K562 (cell line): ENCODE measurements at regions not wholly inside any gene's neighbourhood (a gene's known extent, or its start where the extent isn't known, plus 50 kb on each side); places are given as distances from the start of the nearest gene placed in this dataset.

Experiments used
- ATAC-seq: fragments of 200-7000 bp; cut with Tn5 transposase; 3 replicates; pipeline ENCODE4 v1.9.1; 2020; ENCODE audit warnings: moderate library complexity
- BruUV-seq: library from RNA; stranded (reverse); fragments of 400-500 nt; replicated peaks from 2 replicates; lab custom pipeline; 2021; lab: Mats Ljungman, UMichigan
- CTCF ChIA-PET: fragments of 300-600 bp; formaldehyde crosslinking; extraction: SDS; loops from one replicate; lab custom pipeline; 2021; ENCODE audit warnings: low intra/inter-chr PET ratio; lab: Yijun Ruan, JAX
- POLR2A ChIA-PET: fragments of 300-600, 350-650 bp; sonication (Branson Sonifier 250); formaldehyde crosslinking; extraction: SDS; loops from one replicate; lab custom pipeline; 2021; ENCODE audit warnings: antibody characterized with exemption, inconsistent platforms; lab: Yijun Ruan, JAX
- DNase-seq, 4 experiments: peaks; one replicate each; pipeline versions ENCODE4 v3.0.0 to v3.0.0-alpha.2; 2011 to 2018; ENCODE audit warnings: low spot score in 3 of 4, mixed read lengths in 3 of 4; ENCODE audit errors: extremely low read depth in 1 of 4
- FAIRE-seq: peaks from 2 replicates; lab custom pipeline; 2011; peaks lifted over from hg19 to GRCh38; lab: Jason Lieb, UNC
- H2AFZ ChIP-seq: 2 replicates; pipeline ENCODE4 v1.6.0; 2011; ENCODE audit warnings: low read depth, low read length, control low read depth, inconsistent platforms
- H3K27ac ChIP-seq: fragments of 200-600 bp; 3 replicates; pipeline ENCODE4 v1.8.0; 2011; ENCODE audit warnings: low read depth, mild to moderate bottlenecking, control low read depth, inconsistent platforms, low read length, moderate library complexity, mixed read lengths; ENCODE audit errors: extremely low read depth
- H3K27me3 ChIP-seq, 2 experiments: fragments of 300-600 bp in 1 of 2; 2 replicates in 1 of 2; 3 replicates in 1 of 2; pipeline versions ENCODE4 v1.6.0 to v1.8.0; 2011; ENCODE audit warnings: inconsistent platforms in 2 of 2, low read length in 2 of 2, mild to moderate bottlenecking in 1 of 2, mixed read lengths in 1 of 2, moderate library complexity in 1 of 2; ENCODE audit not compliant: control insufficient read depth in 2 of 2, insufficient read depth in 2 of 2
- H3K36me3 ChIP-seq: fragments of 300-600 bp; 3 replicates; pipeline ENCODE4 v1.8.0; 2011; ENCODE audit warnings: mild to moderate bottlenecking, low read length, inconsistent platforms; ENCODE audit not compliant: control insufficient read depth, insufficient read depth
- H3K4me1 ChIP-seq, 2 experiments: fragments of 200-600 bp in 1 of 2; replicated peaks in 1 of 2; 2 replicates in 1 of 2; 3 replicates in 1 of 2; pipeline versions ENCODE4 v1.5.1 to v1.8.0; 2011; ENCODE audit warnings: inconsistent platforms in 2 of 2, low read length in 2 of 2, mild to moderate bottlenecking in 1 of 2, mixed read lengths in 1 of 2, moderate library complexity in 1 of 2; ENCODE audit not compliant: control insufficient read depth in 2 of 2, insufficient read depth in 2 of 2
- H3K4me2 ChIP-seq: 2 replicates; pipeline ENCODE4 v1.6.1; 2011; ENCODE audit warnings: low read length, control low read depth, inconsistent platforms, mixed read lengths; ENCODE audit not compliant: insufficient read depth
- H3K4me3 ChIP-seq: fragments of 200-600 bp; sonication (generic), shearing (Covaris generic); 2 replicates; pipeline ENCODE4 v1.5.1; 2016; ENCODE audit warnings: control low read depth, inconsistent platforms
- H3K79me2 ChIP-seq: fragments of 200-600 bp; 3 replicates; pipeline ENCODE4 v1.8.0; 2011; ENCODE audit warnings: low read length, inconsistent platforms; ENCODE audit not compliant: control insufficient read depth, insufficient read depth
- H3K9ac ChIP-seq, 2 experiments: 2 replicates each; pipeline versions ENCODE4 v1.6.0 to v1.6.1; 2011; ENCODE audit warnings: low read depth in 2 of 2, low read length in 2 of 2, control low read depth in 1 of 2, inconsistent platforms in 1 of 2, mild to moderate bottlenecking in 1 of 2, mixed read lengths in 1 of 2; ENCODE audit not compliant: insufficient read depth in 1 of 2
- H3K9me1 ChIP-seq: one replicate; pipeline ENCODE4 v1.6.0; 2011; ENCODE audit warnings: inconsistent platforms, mild to moderate bottlenecking, low read length, moderate library complexity; ENCODE audit not compliant: control insufficient read depth, insufficient read depth
- H3K9me3 ChIP-seq: replicated peaks from 2 replicates; pipeline ENCODE4 v1.5.1; 2011; ENCODE audit warnings: low read depth, low read length, inconsistent platforms; ENCODE audit not compliant: control insufficient read depth, insufficient read depth
- H4K20me1 ChIP-seq: replicated peaks from 2 replicates; pipeline ENCODE4 v1.6.1; 2011; ENCODE audit warnings: low read length, inconsistent platforms, mixed read lengths; ENCODE audit not compliant: control insufficient read depth, insufficient read depth
- ASH1L ChIP-seq: fragments of 450-650 bp; IDR thresholded peaks from 2 replicates; pipeline ENCODE4 v1.6.1; 2018; ENCODE audit warnings: borderline replicate concordance, mild to moderate bottlenecking, low read depth; ENCODE audit not compliant: partially characterized antibody
- FOXM1 ChIP-seq, 2 experiments: fragments of 450-650 bp in 1 of 2; sonication (generic) in 1 of 2; formaldehyde crosslinking in 1 of 2; IDR thresholded peaks; 2 replicates each; pipeline versions ENCODE4 v1.6.1 to v1.9.0; 2017 to 2022; ENCODE audit warnings: low read depth in 2 of 2, mild to moderate bottlenecking in 2 of 2, missing genetic modification reagents in 1 of 2, moderate library complexity in 1 of 2
- GATAD2A ChIP-seq: fragments of 450-650 bp; IDR thresholded peaks from 2 replicates; pipeline ENCODE4 v1.6.1; 2017
- HDAC1 ChIP-seq, 2 experiments: fragments of 450-650 bp; IDR thresholded peaks; 2 replicates each; pipeline ENCODE4 v1.6.1; 2016 to 2017; ENCODE audit warnings: inconsistent platforms in 1 of 2, mild to moderate bottlenecking in 1 of 2, moderate library complexity in 1 of 2
- HNRNPLL ChIP-seq: fragments of 200-400 bp; formaldehyde crosslinking; IDR thresholded peaks from 2 replicates; pipeline ENCODE4 v1.6.1; 2017; ENCODE audit warnings: low read length, low read depth, mild to moderate bottlenecking; ENCODE audit not compliant: poor library complexity, severe bottlenecking
- MXI1 ChIP-seq: IDR thresholded peaks from 2 replicates; pipeline ENCODE4 v1.6.1; 2011; ENCODE audit warnings: low read depth, mild to moderate bottlenecking, improper control_type of control experiment, low read length
- RBBP5 ChIP-seq: fragments of 200-600 bp; sonication (generic); IDR thresholded peaks from 2 replicates; pipeline ENCODE4 v1.6.1; 2012; ENCODE audit warnings: borderline replicate concordance, mild to moderate bottlenecking, low read length, control low read depth, inconsistent platforms; ENCODE audit not compliant: insufficient read depth, poor library complexity, severe bottlenecking
- SPI1 ChIP-seq: IDR thresholded peaks from 2 replicates; pipeline ENCODE4 v1.6.1; 2011; ENCODE audit warnings: low read depth, low read length, control low read depth, borderline replicate concordance
- TAF1 ChIP-seq: IDR thresholded peaks from 2 replicates; pipeline ENCODE4 v1.6.1; 2011; ENCODE audit warnings: mild to moderate bottlenecking, low read length, moderate library complexity; ENCODE audit not compliant: insufficient read depth, control insufficient read depth, severe bottlenecking; ENCODE audit errors: extremely low read depth
- TEAD4 ChIP-seq, 2 experiments: sonication (generic) in 1 of 2; formaldehyde crosslinking in 1 of 2; IDR thresholded peaks; 2 replicates each; pipeline versions ENCODE4 v1.6.1 to v1.8.0; 2012 to 2022; ENCODE audit warnings: borderline replicate concordance in 1 of 2, inconsistent platforms in 1 of 2, low read length in 1 of 2, mild to moderate bottlenecking in 1 of 2, missing genetic modification reagents in 1 of 2
- TOE1 ChIP-seq, 2 experiments: fragments of 450-650 bp in 1 of 2; sonication (generic) in 1 of 2; formaldehyde crosslinking in 1 of 2; IDR thresholded peaks; 2 replicates each; pipeline versions ENCODE4 v1.7.1 to v1.8.0; 2016 to 2022; ENCODE audit warnings: borderline replicate concordance in 2 of 2, mild to moderate bottlenecking in 2 of 2, antibody characterized with exemption in 1 of 2, inconsistent platforms in 1 of 2, low read depth in 1 of 2, missing genetic modification reagents in 1 of 2, moderate library complexity in 1 of 2
- ZNF124 ChIP-seq: sonication (generic); formaldehyde crosslinking; IDR thresholded peaks from 2 replicates; pipeline ENCODE4 v1.8.1; 2022; ENCODE audit warnings: missing genetic modification reagents
- ZNF717 ChIP-seq: fragments of 250-450 bp; sonication (Bioruptor Pico); IDR thresholded peaks from 2 replicates; pipeline ENCODE4 v1.5.0; 2021
- WGBS: fragments of 100-300 bp; shearing (Covaris generic); methylation state at CpG from one replicate; pipeline ENCODE4 v1.1.6; 2016; ENCODE audit warnings: low coverage, mixed read lengths; ENCODE audit not compliant: insufficient coverage; ENCODE audit errors: missing lambda C conversion rate; 5-methylcytosine and 5-hydroxymethylcytosine counted together
- in situ Hi-C: fragments of 300-500 bp; cut with MboI; formaldehyde crosslinking; loops from 4 replicates; pipeline ENCODE4 v1.15.0; 2018; ENCODE audit warnings: inconsistent platforms, mixed read lengths
- intact Hi-C: fragments of 100-400 bp; cut with micrococcal nuclease; formaldehyde crosslinking; loops from 2 replicates; pipeline ENCODE4 v1.14.2; 2022
- TF ChIP-seq, protein P1 (sequence below): fragments of 450-650 bp; formaldehyde crosslinking; IDR thresholded peaks from 2 replicates; pipeline ENCODE4 v1.4.0; 2022; ENCODE audit warnings: missing genetic modification characterization

DNA sequence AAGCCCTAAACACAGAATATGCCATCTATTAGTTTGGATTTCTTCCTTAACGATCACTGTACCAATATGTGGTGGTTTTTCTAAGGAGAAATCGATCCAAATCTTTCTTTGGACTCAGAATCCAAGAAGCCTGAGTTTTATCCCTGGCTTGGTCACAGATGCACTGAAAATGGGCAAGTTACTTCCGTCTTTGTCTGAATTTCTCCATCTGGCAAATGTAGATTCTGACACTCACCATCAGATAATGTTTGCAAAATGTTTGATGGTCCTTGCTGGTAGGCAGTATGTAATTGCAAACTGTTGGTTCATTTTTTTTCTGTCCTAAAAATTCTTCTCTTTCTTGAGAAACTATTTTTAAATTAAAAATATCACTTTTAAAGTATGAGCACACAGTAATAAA is 115.0 kb downstream of the TSEN15 start:
- Histone ChIP-seq H4K20me1 (no peaks in the 10 kb centered on the region), H3K9me3 (no peaks in the 10 kb centered on the region), H3K4me3 (no peak overlapping the region), H3K27ac (no peak overlapping the region), H3K4me2 (no peak overlapping the region), H3K9ac (no peak overlapping the region), H3K36me3 (no peaks in the 10 kb centered on the region), H3K9me1 (no peaks in the 10 kb centered on the region), H3K79me2 (no peaks in the 10 kb centered on the region), H3K27me3 (no peaks in the 10 kb centered on the region), H2AFZ (no peak overlapping the region), H3K4me1 (no peaks in the 10 kb centered on the region)
- ChIA-PET POLR2A (no interaction called here), CTCF (no interaction called here)
- WGBS: 2% methylated on average over 3 of the region's 3 CpGs
- DNase-seq (no peak), ATAC-seq (no peak), FAIRE-seq (no peak)
- peak; percentile 47; the same call in 1 of the 2 replicates for TF ChIP-seq TEAD4 (IDR thresholded peaks at IDR 0.05; ENCODE audit: low read length)
- no peak for TF ChIP-seq TEAD4 (CRISPR knock-in tag; IDR thresholded peaks at IDR 0.05; ENCODE audit: borderline replicate concordance)
- TF ChIP-seq HDAC1 (IDR thresholded peaks at IDR 0.05): no peak
- in situ Hi-C loops: no loop called here
- intact Hi-C loops: no loop called here
- no TSS peak for BruUV-seq

DNA sequence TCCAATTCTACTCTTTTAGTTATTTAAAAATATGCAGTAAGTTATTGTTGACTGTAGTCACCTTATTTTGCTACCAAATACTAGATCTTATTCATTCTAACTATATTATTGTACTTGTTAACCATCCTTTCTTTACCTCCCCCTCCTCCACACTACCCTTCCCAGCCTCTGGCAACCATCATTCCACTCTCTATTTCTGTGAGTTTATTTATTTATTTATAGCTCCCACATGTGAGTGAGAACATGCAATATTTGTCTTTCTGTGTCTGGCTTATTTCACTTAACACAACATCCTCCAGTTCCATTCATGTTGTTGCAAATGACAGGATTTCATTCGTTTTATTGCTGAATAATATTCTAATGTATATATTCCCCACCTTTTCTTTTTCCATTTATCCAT is 115.8 kb downstream of the TSEN15 start:
- H3K27ac ChIP-seq: no peak overlapping the region
- no peak overlapping the region for H3K4me2 ChIP-seq
- H3K27me3 ChIP-seq: no peaks in the 10 kb centered on the region; a peak in 1 of 5 replicates
- no peak for DNase-seq
- ATAC-seq: no peak
- intact Hi-C loops: no loop called here
- H3K9me1 ChIP-seq: no peaks in the 10 kb centered on the region
- no peak overlapping the region for H3K9ac ChIP-seq
- no peaks in the 10 kb centered on the region for H3K36me3 ChIP-seq
- no peak for FAIRE-seq
- ChIA-PET CTCF (no interaction called here), POLR2A (interaction anchor here (0.7 kb wide), 1 partner anchor 807 kb away, joined by 3 read pairs; the partner anchor contains the start of gene NIBAN1)
- no peaks in the 10 kb centered on the region for H3K4me1 ChIP-seq
- BruUV-seq: no TSS peak
- H3K4me3 ChIP-seq: no peak overlapping the region
- no peaks in the 10 kb centered on the region for H3K79me2 ChIP-seq
- WGBS: 0% methylated on average over 1 of the region's 1 CpG
- H2AFZ ChIP-seq: no peak overlapping the region
- in situ Hi-C loops: no loop called here
- H3K9me3 ChIP-seq: no peaks in the 10 kb centered on the region
- no peaks in the 10 kb centered on the region for H4K20me1 ChIP-seq
- no peak for TF ChIP-seq SPI1
- no peak for TF ChIP-seq TOE1 (IDR thresholded peaks at IDR 0.05; ENCODE audit: borderline replicate concordance)
- no peak for TF ChIP-seq TOE1 (CRISPR knock-in tag; IDR thresholded peaks at IDR 0.05; ENCODE audit: borderline replicate concordance, low read depth)
- TF ChIP-seq GATAD2A: no peak
- no peak for TF ChIP-seq TAF1
- TF ChIP-seq RBBP5: no peak
- no peak for TF ChIP-seq ZNF717 (CRISPR knock-in tag)
- TF ChIP-seq, protein P1, sequence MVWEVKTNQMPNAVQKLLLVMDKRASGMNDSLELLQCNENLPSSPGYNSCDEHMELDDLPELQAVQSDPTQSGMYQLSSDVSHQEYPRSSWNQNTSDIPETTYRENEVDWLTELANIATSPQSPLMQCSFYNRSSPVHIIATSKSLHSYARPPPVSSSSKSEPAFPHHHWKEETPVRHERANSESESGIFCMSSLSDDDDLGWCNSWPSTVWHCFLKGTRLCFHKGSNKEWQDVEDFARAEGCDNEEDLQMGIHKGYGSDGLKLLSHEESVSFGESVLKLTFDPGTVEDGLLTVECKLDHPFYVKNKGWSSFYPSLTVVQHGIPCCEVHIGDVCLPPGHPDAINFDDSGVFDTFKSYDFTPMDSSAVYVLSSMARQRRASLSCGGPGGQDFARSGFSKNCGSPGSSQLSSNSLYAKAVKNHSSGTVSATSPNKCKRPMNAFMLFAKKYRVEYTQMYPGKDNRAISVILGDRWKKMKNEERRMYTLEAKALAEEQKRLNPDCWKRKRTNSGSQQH (CRISPR knock-in tag): no peak
- TF ChIP-seq ZNF124 (CRISPR knock-in tag): no peak
- TF ChIP-seq HNRNPLL: no peak
- no peak for TF ChIP-seq ASH1L
- no peak for TF ChIP-seq FOXM1 (IDR thresholded peaks at IDR 0.05; ENCODE audit: low read depth)
- TF ChIP-seq FOXM1 (CRISPR knock-in tag; IDR thresholded peaks at IDR 0.05; ENCODE audit: low read depth): no peak
- no peak for TF ChIP-seq MXI1
